Ovary (tissue), 7 donors: ENCODE measurements at regions not wholly inside any gene's neighbourhood (a gene's known extent, or its start where the extent isn't known, plus 50 kb on each side); places are given as distances from the start of the nearest gene placed in this dataset.

Experiments
- DNase-seq, 5 donors: peaks; one replicate each; pipeline ENCODE4 v3.0.0-alpha.2; 2019 to 2020
- H3K27ac ChIP-seq, 2 donors: fragments of 200-600 bp; one replicate each; pipeline versions ENCODE4 v1.5.1 to v1.8.0; 2019 to 2022
- H3K27me3 ChIP-seq: fragments of 200-600 bp; one replicate; pipeline ENCODE4 v1.8.0; 2022
- H3K36me3 ChIP-seq: fragments of 200-600 bp; sonication (generic); one replicate; pipeline ENCODE4 v1.5.1; 2019
- H3K4me1 ChIP-seq: one replicate; pipeline ENCODE4 v1.8.1; 2013; ENCODE audit warnings: mild to moderate bottlenecking, moderate library complexity; ENCODE audit not compliant: insufficient read depth
- H3K4me3 ChIP-seq: fragments of 200-600 bp; sonication (generic); one replicate; pipeline ENCODE4 v1.5.1; 2017
- H3K9me3 ChIP-seq, 2 donors: fragments of 200-600 bp in 1 of 2; sonication (generic) in 1 of 2; one replicate each; pipeline versions ENCODE4 v1.5.1 to v1.8.1; 2013 to 2019; ENCODE audit warnings: mild to moderate bottlenecking in 1 of 2, moderate library complexity in 1 of 2
- EP300 ChIP-seq: sonication (generic); formaldehyde crosslinking; IDR thresholded peaks from one replicate; pipeline ENCODE4 v1.6.1; 2017; ENCODE audit warnings: antibody characterized with exemption
- POLR2A ChIP-seq: fragments of 450-650 bp; IDR thresholded peaks from one replicate; pipeline ENCODE4 v1.6.1; 2017; ENCODE audit warnings: antibody characterized with exemption, mild to moderate bottlenecking, moderate library complexity
- whole genome bisulfite sequencing, 3 donors: extraction: QIAGEN DNeasy Blood & Tissue Kit in 1 of 3; methylation state at CpG; one replicate each; pipeline versions ENCODE4 v1.1.5 to v1.1.7; 2013 to 2017; 5-methylcytosine and 5-hydroxymethylcytosine counted together
- intact Hi-C, 4 donors: fragments of 100-400 bp; cut with DNase I; formaldehyde crosslinking; loops; one replicate each; pipeline versions ENCODE4 v1.11.0 to v1.15.1; 2022 to 2023
- TF ChIP-seq, protein P1 (sequence below), 3 donors: fragments of 450-650 bp in 2 of 3; fragments of 200-600 bp in 1 of 3; IDR thresholded peaks; one replicate each; pipeline versions ENCODE4 v1.5.1 to v1.8.0; 2016 to 2022; ENCODE audit warnings: antibody characterized with exemption in 3 of 3, mild to moderate bottlenecking in 1 of 3
- donor health status: DM: no; HTN: no; CAD: no; lungs with moderate emphysema.
- donor health status: DM: no; HTN: no; CAD: no.
- donor health status: Bipolar disorder and iron deficiency.
- donor health status: DM: no; HTN: no; CAD: no.
- donor health status: DM: yes; HTN: yes; CAD: no.

DNA sequence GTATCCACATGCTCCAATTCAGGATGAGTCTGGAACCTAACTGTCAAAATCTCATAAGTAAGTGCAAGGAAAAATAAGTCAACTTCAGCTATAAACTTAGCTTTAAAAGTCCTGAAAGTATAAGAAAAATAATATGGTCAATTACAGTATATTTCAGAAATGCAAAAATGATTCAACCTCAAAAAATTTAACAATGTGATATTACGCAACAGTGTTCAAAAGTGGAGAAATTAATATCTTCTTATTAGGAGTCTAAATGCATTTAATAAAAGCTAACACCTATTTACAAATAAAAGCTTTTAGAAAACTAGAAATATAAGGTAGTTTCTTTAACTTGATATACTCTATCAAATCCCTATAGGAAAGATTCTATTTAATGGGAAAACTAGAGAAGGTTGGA is 111.2 kb upstream of the OPRM1 start:
- no peak overlapping the region for H3K27ac ChIP-seq
- H3K36me3 ChIP-seq = no peaks in the 10 kb centered on the region
- 90 to 95% (median 94%) methylated on average over 1 of the region's 1 CpG for WGBS, 3 donors
- no peak overlapping the region for H3K4me3 ChIP-seq
- H3K4me1 ChIP-seq = no peaks in the 10 kb centered on the region
- no peak for TF ChIP-seq POLR2A
- TF ChIP-seq, protein P1, sequence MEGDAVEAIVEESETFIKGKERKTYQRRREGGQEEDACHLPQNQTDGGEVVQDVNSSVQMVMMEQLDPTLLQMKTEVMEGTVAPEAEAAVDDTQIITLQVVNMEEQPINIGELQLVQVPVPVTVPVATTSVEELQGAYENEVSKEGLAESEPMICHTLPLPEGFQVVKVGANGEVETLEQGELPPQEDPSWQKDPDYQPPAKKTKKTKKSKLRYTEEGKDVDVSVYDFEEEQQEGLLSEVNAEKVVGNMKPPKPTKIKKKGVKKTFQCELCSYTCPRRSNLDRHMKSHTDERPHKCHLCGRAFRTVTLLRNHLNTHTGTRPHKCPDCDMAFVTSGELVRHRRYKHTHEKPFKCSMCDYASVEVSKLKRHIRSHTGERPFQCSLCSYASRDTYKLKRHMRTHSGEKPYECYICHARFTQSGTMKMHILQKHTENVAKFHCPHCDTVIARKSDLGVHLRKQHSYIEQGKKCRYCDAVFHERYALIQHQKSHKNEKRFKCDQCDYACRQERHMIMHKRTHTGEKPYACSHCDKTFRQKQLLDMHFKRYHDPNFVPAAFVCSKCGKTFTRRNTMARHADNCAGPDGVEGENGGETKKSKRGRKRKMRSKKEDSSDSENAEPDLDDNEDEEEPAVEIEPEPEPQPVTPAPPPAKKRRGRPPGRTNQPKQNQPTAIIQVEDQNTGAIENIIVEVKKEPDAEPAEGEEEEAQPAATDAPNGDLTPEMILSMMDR (IDR thresholded peaks at IDR 0.05) = no peak
- TF ChIP-seq EP300 = no peak
- DNase-seq = no peak
- H3K27me3 ChIP-seq = no peaks in the 10 kb centered on the region
- no peaks in the 10 kb centered on the region for H3K9me3 ChIP-seq
- intact Hi-C loops = no loop called here

GRCh38 chr6:153898360-153899059 is 140.5 kb upstream of the OPRM1 start:
- TF ChIP-seq, protein P1 (IDR thresholded peaks at IDR 0.05) = no peak
- no peak for TF ChIP-seq EP300
- no peak for TF ChIP-seq POLR2A
- DNase-seq = no peak
- no peak overlapping the region for H3K27ac ChIP-seq
- H3K4me3 ChIP-seq = no peak overlapping the region
- no peaks in the 10 kb centered on the region for H3K4me1 ChIP-seq
- H3K27me3 ChIP-seq = no peaks in the 10 kb centered on the region
- WGBS, 3 donors = 40 to 45% (median 44%) methylated on average over 8 of the region's 8 CpGs
- intact Hi-C loops = no loop called here
- no peaks in the 10 kb centered on the region for H3K9me3 ChIP-seq
- no peaks in the 10 kb centered on the region for H3K36me3 ChIP-seq

DNA sequence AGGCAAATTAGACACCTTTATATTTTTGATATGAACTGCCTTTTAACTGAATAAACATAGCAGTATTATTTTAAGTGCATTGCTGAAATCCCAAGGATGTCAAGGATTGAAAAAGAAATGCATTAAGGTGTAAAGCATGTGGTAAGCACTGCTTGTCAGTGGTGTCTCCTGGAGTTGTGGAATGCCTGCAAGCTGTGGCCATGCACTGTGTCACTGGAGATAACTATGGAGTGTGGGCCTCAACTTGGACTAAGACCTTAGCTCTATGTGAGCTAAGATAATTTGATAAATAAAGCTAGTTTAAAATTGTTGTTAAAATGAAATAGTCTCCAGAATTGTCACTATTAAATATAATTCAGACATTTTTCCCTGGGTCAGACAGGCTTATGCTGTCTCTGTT is 156.6 kb upstream of the OPRM1 start:
- TF ChIP-seq EP300 (no peak), POLR2A (no peak)
- TF ChIP-seq, protein P1 (IDR thresholded peaks at IDR 0.05) = no peak
- H3K27ac ChIP-seq = no peak overlapping the region
- intact Hi-C loops = no loop called here

DNA sequence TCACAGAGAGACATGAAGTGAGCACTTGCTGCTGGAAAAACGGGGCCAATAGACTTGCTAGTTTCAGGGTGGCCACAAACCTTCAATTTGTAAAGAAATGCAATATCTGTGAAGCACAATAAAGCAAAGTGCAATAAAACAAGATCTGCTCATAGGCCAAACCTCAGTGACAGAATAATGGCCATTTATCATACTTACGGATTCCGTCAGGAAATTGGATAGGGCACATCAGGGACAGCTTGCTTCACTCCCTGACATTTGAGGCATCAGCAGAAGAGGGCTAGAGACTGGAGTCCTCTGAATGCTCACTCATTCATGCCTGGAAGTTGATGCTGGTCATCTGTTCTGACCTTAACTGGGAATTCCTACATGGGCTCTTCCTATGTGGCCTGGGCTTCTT is 165.5 kb upstream of the OPRM1 start:
- Histone ChIP-seq H3K27ac (no peak overlapping the region), H3K9me3 (no peaks in the 10 kb centered on the region), H3K4me3 (no peak overlapping the region), H3K4me1 (no peaks in the 10 kb centered on the region), H3K27me3 (no peaks in the 10 kb centered on the region), H3K36me3 (no peaks in the 10 kb centered on the region)
- 83 to 85% (median 84%) methylated on average over 3 of the region's 3 CpGs for WGBS, 3 donors
- no peak for DNase-seq
- intact Hi-C loops = no loop called here
- TF ChIP-seq POLR2A (no peak), EP300 (no peak)
- TF ChIP-seq, protein P1 (IDR thresholded peaks at IDR 0.05) = no peak

More for the DNA sequence above, 156.6 kb upstream of the OPRM1 start:
- Histone ChIP-seq H3K9me3 (no peaks in the 10 kb centered on the region), H3K36me3 (no peaks in the 10 kb centered on the region), H3K4me3 (no peak overlapping the region), H3K27me3 (no peaks in the 10 kb centered on the region), H3K4me1 (no peaks in the 10 kb centered on the region)
- no peak for DNase-seq
